Osteocyte (in vitro differentiated cells): ENCODE measurements at regions not wholly inside any gene's neighbourhood (a gene's known extent, or its start where the extent isn't known, plus 50 kb on each side); places are given as distances from the start of the nearest gene placed in this dataset.

Experiments
- DNase-seq: peaks from one replicate; pipeline ENCODE4 v3.0.0; 2021; ENCODE audit warnings: mixed read lengths; ENCODE audit not compliant: unreplicated experiment; ENCODE audit errors: extremely low spot score
- H3K27ac Mint-ChIP-seq: one replicate; pipeline ENCODE4 v1.8.0; 2021; ENCODE audit warnings: mild to moderate bottlenecking, mixed read lengths; ENCODE audit not compliant: unreplicated experiment
- H3K27me3 Mint-ChIP-seq: one replicate; pipeline ENCODE4 v1.8.0; 2021; ENCODE audit warnings: mixed read lengths; ENCODE audit not compliant: unreplicated experiment
- H3K36me3 Mint-ChIP-seq: one replicate; pipeline ENCODE4 v1.8.0; 2021; ENCODE audit warnings: mixed read lengths; ENCODE audit not compliant: unreplicated experiment
- H3K4me1 Mint-ChIP-seq: one replicate; pipeline ENCODE4 v1.8.0; 2021; ENCODE audit warnings: mixed read lengths; ENCODE audit not compliant: unreplicated experiment
- H3K4me3 Mint-ChIP-seq: one replicate; pipeline ENCODE4 v1.8.0; 2021; ENCODE audit warnings: mild to moderate bottlenecking, moderate library complexity, mixed read lengths; ENCODE audit not compliant: unreplicated experiment
- H3K9me3 Mint-ChIP-seq: one replicate; pipeline ENCODE4 v1.8.0; 2021; ENCODE audit warnings: mixed read lengths; ENCODE audit not compliant: unreplicated experiment
- TF ChIP-seq, protein P1 (sequence below): fragments of 200-600 bp; sonication (generic); IDR thresholded peaks from 2 replicates; pipeline ENCODE4 v1.5.0; 2021; ENCODE audit warnings: antibody characterized with exemption, mild to moderate bottlenecking, moderate library complexity

DNA sequence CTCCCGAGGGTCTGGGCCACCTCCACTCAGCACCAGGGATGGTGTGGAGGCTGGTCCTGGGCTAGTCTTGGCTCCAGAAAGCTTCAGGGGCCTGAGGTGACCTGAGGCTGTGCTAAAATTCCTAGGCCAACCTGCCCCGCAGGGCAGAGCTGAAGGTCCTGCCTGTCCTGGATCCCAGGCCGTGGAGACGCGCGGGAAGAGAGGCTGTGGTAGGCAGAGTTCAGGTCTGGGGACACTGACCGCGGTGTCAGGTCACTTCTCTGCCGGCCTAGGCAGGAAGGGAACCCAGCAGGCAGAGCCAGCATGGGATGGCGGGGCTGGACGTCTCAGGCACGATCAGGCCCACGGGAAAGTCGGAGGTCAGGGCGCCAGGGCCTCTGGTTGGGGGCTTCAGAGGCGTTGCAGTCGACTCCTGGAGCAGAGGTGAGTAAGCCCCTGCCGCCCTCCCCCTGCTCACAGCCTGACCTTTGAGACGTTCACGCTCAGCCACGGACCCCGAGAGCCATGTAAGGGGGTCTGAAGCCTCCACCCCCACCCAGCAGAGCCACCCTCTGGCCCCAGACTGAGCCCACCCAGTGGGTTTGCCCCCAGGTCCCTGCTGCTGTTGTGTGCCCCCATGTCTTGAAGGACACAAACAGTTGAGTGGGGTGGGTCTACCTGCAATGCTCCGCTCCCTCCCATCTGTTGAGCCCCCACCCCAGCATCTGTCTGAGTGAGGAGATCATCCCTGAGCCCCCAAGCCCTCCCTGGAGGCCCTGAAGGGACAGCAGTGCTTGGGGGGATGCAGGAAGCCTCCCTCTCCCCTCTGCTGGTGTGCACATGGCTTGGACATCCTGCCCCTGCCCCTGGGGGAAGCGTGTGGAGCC, 142.7 kb downstream of the KIF26A start:
- peaks cover 2% of the 10 kb centered on the region for H3K27me3 Mint-ChIP-seq
- H3K36me3 Mint-ChIP-seq: no peaks in the 10 kb centered on the region
- TF ChIP-seq, protein P1, sequence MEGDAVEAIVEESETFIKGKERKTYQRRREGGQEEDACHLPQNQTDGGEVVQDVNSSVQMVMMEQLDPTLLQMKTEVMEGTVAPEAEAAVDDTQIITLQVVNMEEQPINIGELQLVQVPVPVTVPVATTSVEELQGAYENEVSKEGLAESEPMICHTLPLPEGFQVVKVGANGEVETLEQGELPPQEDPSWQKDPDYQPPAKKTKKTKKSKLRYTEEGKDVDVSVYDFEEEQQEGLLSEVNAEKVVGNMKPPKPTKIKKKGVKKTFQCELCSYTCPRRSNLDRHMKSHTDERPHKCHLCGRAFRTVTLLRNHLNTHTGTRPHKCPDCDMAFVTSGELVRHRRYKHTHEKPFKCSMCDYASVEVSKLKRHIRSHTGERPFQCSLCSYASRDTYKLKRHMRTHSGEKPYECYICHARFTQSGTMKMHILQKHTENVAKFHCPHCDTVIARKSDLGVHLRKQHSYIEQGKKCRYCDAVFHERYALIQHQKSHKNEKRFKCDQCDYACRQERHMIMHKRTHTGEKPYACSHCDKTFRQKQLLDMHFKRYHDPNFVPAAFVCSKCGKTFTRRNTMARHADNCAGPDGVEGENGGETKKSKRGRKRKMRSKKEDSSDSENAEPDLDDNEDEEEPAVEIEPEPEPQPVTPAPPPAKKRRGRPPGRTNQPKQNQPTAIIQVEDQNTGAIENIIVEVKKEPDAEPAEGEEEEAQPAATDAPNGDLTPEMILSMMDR: no peak
- no peaks in the 10 kb centered on the region for H3K9me3 Mint-ChIP-seq
- no peaks in the 10 kb centered on the region for H3K4me1 Mint-ChIP-seq
- H3K4me3 Mint-ChIP-seq: no peak overlapping the region
- no peak overlapping the region for H3K27ac Mint-ChIP-seq
- DNase-seq: peak; percentile 82

DNA sequence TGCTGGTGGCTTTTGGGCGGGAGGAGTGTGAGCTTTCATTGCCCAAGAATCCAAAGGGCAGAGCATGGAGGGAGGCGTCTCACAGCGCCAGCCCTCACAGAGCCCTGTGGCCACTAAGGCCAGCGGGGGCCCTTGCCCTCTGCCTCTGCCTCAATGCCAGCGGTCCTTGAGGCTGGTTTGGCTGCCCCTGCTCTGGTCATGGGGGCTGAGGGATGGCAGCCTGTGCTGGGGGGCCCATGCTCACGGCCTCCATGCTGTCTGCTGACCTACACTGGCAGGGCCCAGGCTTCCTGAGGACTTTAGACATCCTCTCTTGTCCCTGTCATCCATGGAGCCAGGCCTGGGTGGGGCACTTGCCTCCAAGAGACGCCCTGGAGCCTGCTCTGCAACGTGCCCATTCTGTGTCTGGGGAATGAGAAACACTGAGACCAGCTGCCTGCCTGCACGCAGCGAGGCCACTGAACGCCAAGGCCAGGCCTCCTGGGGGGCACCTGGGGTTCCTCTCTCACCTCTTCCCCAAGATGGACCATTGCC, 143.4 kb downstream of the KIF26A start:
- no peaks in the 10 kb centered on the region for H3K9me3 Mint-ChIP-seq
- H3K27ac Mint-ChIP-seq: no peak overlapping the region
- TF ChIP-seq, protein P1: no peak
- no peaks in the 10 kb centered on the region for H3K4me1 Mint-ChIP-seq
- H3K27me3 Mint-ChIP-seq: peaks cover 2% of the 10 kb centered on the region
- no peaks in the 10 kb centered on the region for H3K36me3 Mint-ChIP-seq
- H3K4me3 Mint-ChIP-seq: no peak overlapping the region
- peak; percentile 78 for DNase-seq

DNA sequence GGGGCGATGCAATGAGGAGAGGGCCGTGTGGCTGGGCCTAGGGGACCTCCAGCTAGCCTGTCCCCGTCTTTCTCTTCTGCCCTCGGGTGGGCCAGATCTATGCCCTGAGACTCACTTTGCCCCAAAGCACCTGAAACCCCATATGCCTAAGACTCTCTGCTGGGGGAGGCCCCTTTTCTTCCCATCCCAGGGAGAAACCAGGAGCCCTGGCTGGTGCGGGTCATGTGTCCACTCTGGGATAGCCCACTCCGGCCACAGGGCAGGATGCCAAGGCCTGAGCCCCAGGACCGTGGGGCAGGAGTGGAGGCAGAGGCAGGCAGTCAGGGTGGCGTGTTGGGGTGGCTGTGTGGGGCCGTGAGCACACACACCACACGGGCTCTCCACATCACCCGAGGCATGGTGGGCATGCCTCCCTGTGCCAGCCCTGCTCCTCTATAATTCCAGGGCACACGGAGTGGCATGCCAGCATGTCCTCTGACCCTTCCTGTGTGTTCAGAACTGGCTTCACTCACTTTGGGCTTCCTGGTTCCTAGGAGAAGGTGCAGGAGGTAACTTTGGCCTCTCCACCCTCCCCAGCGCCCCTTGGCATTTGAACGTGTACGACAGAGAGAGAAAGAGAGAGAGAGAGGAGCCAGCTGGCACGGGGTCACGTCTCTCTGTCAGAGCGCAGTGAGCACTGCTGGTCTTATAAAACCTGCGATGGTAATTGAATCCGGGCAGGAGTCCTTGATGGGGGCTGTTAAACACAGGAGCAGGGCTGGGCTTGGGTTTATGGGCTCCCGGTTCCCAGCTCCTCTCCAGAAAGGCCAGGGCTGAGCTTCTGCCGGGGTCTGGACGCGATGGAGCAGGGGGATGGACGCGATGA, 144.2 kb downstream of the KIF26A start:
- H3K27me3 Mint-ChIP-seq: peaks cover 2% of the 10 kb centered on the region
- peak; percentile 78 for DNase-seq
- H3K4me1 Mint-ChIP-seq: no peaks in the 10 kb centered on the region
- no peaks in the 10 kb centered on the region for H3K9me3 Mint-ChIP-seq
- no peak overlapping the region for H3K27ac Mint-ChIP-seq
- no peak overlapping the region for H3K4me3 Mint-ChIP-seq
- TF ChIP-seq, protein P1: no peak
- no peaks in the 10 kb centered on the region for H3K36me3 Mint-ChIP-seq

DNA sequence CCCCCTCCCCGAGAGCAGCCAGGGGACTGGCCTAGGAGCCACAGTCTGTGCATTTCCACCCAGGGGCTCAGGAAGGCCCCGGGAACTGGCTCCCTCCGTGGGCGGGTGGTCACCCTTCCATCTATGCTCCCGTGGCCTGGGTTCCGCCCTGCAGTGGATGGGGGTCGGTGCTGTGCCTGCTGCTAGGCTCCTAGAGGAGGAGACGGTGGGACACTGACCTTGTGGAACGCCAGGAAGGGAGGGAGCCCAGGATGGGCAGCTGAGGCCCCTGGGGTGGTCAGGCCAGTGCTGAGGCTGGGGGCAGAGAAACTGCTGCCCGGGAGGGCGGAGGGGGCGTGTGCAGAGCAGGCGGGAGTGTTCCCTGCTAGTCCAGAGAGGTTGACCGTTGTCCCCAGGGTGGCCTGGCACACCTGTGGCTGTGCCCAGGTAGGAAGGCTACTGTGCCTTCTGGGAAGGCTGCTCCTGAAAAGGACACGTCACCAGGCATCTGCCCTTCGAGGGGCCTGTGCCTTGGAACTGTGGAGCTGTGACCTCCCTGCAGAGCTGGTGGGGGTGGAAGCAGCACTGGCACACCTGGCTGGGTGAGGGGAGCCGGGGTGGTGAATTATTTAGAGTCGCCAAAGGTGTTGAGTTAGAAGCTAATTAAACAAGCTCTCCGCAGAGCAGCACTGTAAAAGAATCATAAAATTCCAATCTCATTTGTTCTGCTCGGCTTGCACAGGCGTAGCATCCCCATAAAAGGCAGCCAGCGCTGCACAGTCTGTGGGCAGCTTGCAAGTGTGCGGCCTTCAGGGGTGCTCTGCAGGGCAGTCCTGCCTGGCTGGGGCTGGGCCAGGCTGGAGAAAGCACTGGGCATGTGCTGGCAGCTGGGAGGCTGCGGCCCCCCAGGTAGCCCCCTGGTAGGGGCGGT, 145.1 kb downstream of the KIF26A start:
- H3K4me1 Mint-ChIP-seq: no peaks in the 10 kb centered on the region
- no peaks in the 10 kb centered on the region for H3K36me3 Mint-ChIP-seq
- DNase-seq: no peak
- no peak overlapping the region for H3K4me3 Mint-ChIP-seq
- TF ChIP-seq, protein P1: no peak
- H3K9me3 Mint-ChIP-seq: no peaks in the 10 kb centered on the region
- no peak overlapping the region for H3K27ac Mint-ChIP-seq
- H3K27me3 Mint-ChIP-seq: peaks cover 2% of the 10 kb centered on the region
